Liver (tissue), 3 donors: ENCODE measurements at regions not wholly inside any gene's neighbourhood (a gene's known extent, or its start where the extent isn't known, plus 50 kb on each side); places are given as distances from the start of the nearest gene placed in this dataset.
"Not testable (repeated sequence)": the region's sequence is repeated elsewhere in the genome, so short reads cannot be mapped to it uniquely, and the experiment has no call there.

Experiments
- ATF3 ChIP-seq: IDR thresholded peaks from 2 replicates; pipeline ENCODE4 v1.6.1; 2016; ENCODE audit warnings: antibody characterized with exemption
- CTCF ChIP-seq: fragments of 150-350 bp; IDR thresholded peaks from 2 replicates; pipeline ENCODE4 v1.5.1; 2017; ENCODE audit warnings: improper control_type of control experiment, low read depth, low read length; ENCODE audit not compliant: missing input control
- FOXA1 ChIP-seq: IDR thresholded peaks from 2 replicates; pipeline ENCODE4 v1.6.1; 2016; ENCODE audit warnings: antibody characterized with exemption
- GABPA ChIP-seq, 2 donors: IDR thresholded peaks in 1 of 2; conservative IDR thresholded peaks in 1 of 2; 2 replicates each; pipeline ENCODE4 v1.6.1; 2016; ENCODE audit warnings: antibody characterized with exemption in 2 of 2, mild to moderate bottlenecking in 1 of 2, moderate library complexity in 1 of 2
- HNF4A ChIP-seq, 2 donors: conservative IDR thresholded peaks; 2 replicates each; pipeline ENCODE4 v1.6.1; 2016; ENCODE audit warnings: antibody characterized with exemption in 2 of 2, mild to moderate bottlenecking in 2 of 2
- MAX ChIP-seq: IDR thresholded peaks from 2 replicates; pipeline ENCODE4 v1.6.1; 2016; ENCODE audit warnings: antibody characterized with exemption
- REST ChIP-seq: IDR thresholded peaks from 2 replicates; pipeline ENCODE4 v1.6.1; 2016; ENCODE audit warnings: antibody characterized with exemption, mild to moderate bottlenecking
- SP1 ChIP-seq: IDR thresholded peaks from 2 replicates; pipeline ENCODE4 v1.6.1; 2018; ENCODE audit warnings: antibody characterized with exemption, mild to moderate bottlenecking
- YY1 ChIP-seq: IDR thresholded peaks from 2 replicates; pipeline ENCODE4 v1.6.1; 2016; ENCODE audit warnings: antibody characterized with exemption, mild to moderate bottlenecking
- ZBTB33 ChIP-seq: IDR thresholded peaks from 2 replicates; pipeline ENCODE4 v1.6.1; 2016; ENCODE audit warnings: antibody characterized with exemption
- donor health status: healthy.
- donor health status: healthy.

- TF ChIP-seq REST; CTCF; YY1; GABPA (IDR thresholded peaks at IDR 0.05 in 1 of 2, conservative IDR thresholded peaks at IDR 0.05 in 1 of 2); ZBTB33; SP1; MAX; FOXA1; HNF4A (conservative IDR thresholded peaks at IDR 0.05); ATF3: not testable (repeated sequence)
Measured at GRCh38 chrY:7280151-7280740, 368.7 kb upstream of the AMELY start.
